CD14-positive monocyte (primary cell): ENCODE measurements at regions not wholly inside any gene's neighbourhood (a gene's known extent, or its start where the extent isn't known, plus 50 kb on each side); places are given as distances from the start of the nearest gene placed in this dataset.

Experiments
- DNase-seq, 3 donors: peaks; one replicate each; pipeline ENCODE4 v3.0.0-alpha.2; 2011 to 2022
- H2AFZ ChIP-seq: 2 replicates; pipeline ENCODE4 v1.6.0; 2012; ENCODE audit warnings: mild to moderate bottlenecking, low read depth, low read length, inconsistent platforms; ENCODE audit not compliant: insufficient read depth, poor library complexity, severe bottlenecking
- H3K27ac ChIP-seq, 2 donors: 1 replicate in 1 of 2; 2 replicates in 1 of 2; pipeline ENCODE4 v1.5.1; 2012 to 2013; ENCODE audit warnings: low read length in 2 of 2, control low read depth in 1 of 2, inconsistent platforms in 1 of 2, low read depth in 1 of 2, mild to moderate bottlenecking in 1 of 2
- H3K27me3 ChIP-seq, 2 donors: one replicate each; pipeline versions ENCODE4 v1.6.0 to v1.6.1; 2011 to 2013; ENCODE audit warnings: low read length in 2 of 2; ENCODE audit not compliant: control insufficient read depth in 2 of 2, insufficient read depth in 2 of 2
- H3K36me3 ChIP-seq, 2 donors: replicated peaks in 1 of 2; 1 replicate in 1 of 2; 2 replicates in 1 of 2; pipeline versions ENCODE4 v1.5.1 to v1.6.1; 2012 to 2013; ENCODE audit warnings: low read length in 2 of 2, control low read depth in 1 of 2, inconsistent platforms in 1 of 2, mild to moderate bottlenecking in 1 of 2; ENCODE audit not compliant: insufficient read depth in 2 of 2, control insufficient read depth in 1 of 2
- H3K4me1 ChIP-seq, 2 donors: 1 replicate in 1 of 2; 2 replicates in 1 of 2; pipeline versions ENCODE4 v1.5.1 to v1.6.1; 2012 to 2013; ENCODE audit warnings: low read length in 2 of 2, control low read depth in 1 of 2, inconsistent platforms in 1 of 2, mild to moderate bottlenecking in 1 of 2, moderate library complexity in 1 of 2; ENCODE audit not compliant: insufficient read depth in 2 of 2, control insufficient read depth in 1 of 2
- H3K4me2 ChIP-seq: replicated peaks from 2 replicates; pipeline ENCODE3; 2012; ENCODE audit warnings: low read length, moderate library complexity, mild to moderate bottlenecking; ENCODE audit not compliant: poor library complexity, severe bottlenecking; ENCODE audit errors: extremely low read depth
- H3K4me3 ChIP-seq, 3 experiments: fragments of 200-600 bp in 1 of 3; sonication (generic) in 1 of 3; replicated peaks in 1 of 3; 1 replicate in 2 of 3; 2 replicates in 1 of 3; pipeline ENCODE4 v1.5.1; 2011 to 2013; ENCODE audit warnings: low read length in 3 of 3, mild to moderate bottlenecking in 3 of 3, control low read depth in 2 of 3, low read depth in 2 of 3, inconsistent platforms in 1 of 3, moderate library complexity in 1 of 3
- H3K79me2 ChIP-seq: 2 replicates; pipeline ENCODE4 v1.6.0; 2012; ENCODE audit warnings: mild to moderate bottlenecking, control low read depth, inconsistent platforms, low read length, moderate library complexity; ENCODE audit not compliant: insufficient read depth
- H3K9ac ChIP-seq: 2 replicates; pipeline ENCODE4 v1.6.0; 2017; ENCODE audit warnings: low read length, mild to moderate bottlenecking; ENCODE audit not compliant: insufficient read depth, poor library complexity, severe bottlenecking
- H3K9me3 ChIP-seq, 2 donors: replicated peaks in 1 of 2; 1 replicate in 1 of 2; 2 replicates in 1 of 2; pipeline versions ENCODE4 v1.5.1 to v1.6.1; 2012 to 2013; ENCODE audit warnings: low read length in 2 of 2, control low read depth in 1 of 2; ENCODE audit not compliant: control insufficient read depth in 1 of 2, insufficient read depth in 1 of 2
- H4K20me1 ChIP-seq: 2 replicates; pipeline ENCODE4 v1.6.0; 2012; ENCODE audit warnings: mild to moderate bottlenecking, low read length, control low read depth, moderate library complexity; ENCODE audit not compliant: insufficient read depth
- H3K27ac Mint-ChIP-seq, 7 donors: one replicate each; pipeline ENCODE4 v1.8.0; 2020; ENCODE audit warnings: mild to moderate bottlenecking in 7 of 7, mixed read lengths in 7 of 7, moderate library complexity in 6 of 7, inconsistent platforms in 2 of 7
- H3K27me3 Mint-ChIP-seq, 3 donors: one replicate each; pipeline ENCODE4 v1.8.0; 2021 to 2022; ENCODE audit warnings: low read depth in 3 of 3, mild to moderate bottlenecking in 3 of 3, mixed read lengths in 3 of 3, moderate library complexity in 3 of 3, inconsistent platforms in 1 of 3
- H3K36me3 Mint-ChIP-seq, 2 donors: one replicate each; pipeline ENCODE4 v1.8.0; 2020; ENCODE audit warnings: mixed read lengths in 2 of 2, inconsistent platforms in 1 of 2, mild to moderate bottlenecking in 1 of 2
- H3K4me1 Mint-ChIP-seq: one replicate; pipeline ENCODE4 v1.8.0; 2020; ENCODE audit warnings: mild to moderate bottlenecking, mixed read lengths
- H3K4me3 Mint-ChIP-seq, 2 donors: one replicate each; pipeline ENCODE4 v1.8.0; 2020; ENCODE audit warnings: mild to moderate bottlenecking in 2 of 2, mixed read lengths in 2 of 2, moderate library complexity in 1 of 2
- H3K9me3 Mint-ChIP-seq, 7 donors: one replicate each; pipeline ENCODE4 v1.8.0; 2020 to 2022; ENCODE audit warnings: mixed read lengths in 7 of 7, mild to moderate bottlenecking in 6 of 7, moderate library complexity in 6 of 7, inconsistent platforms in 2 of 7
- CTCF ChIP-seq: fragments of 200-600 bp; IDR thresholded peaks from one replicate; pipeline ENCODE4 v1.8.0; 2022; ENCODE audit warnings: antibody characterized with exemption, mild to moderate bottlenecking
- WGBS: methylation state at CpG from one replicate; pipeline ENCODE4 v1.1.5; 2013; ENCODE audit warnings: missing lambda C conversion rate; ENCODE audit not compliant: insufficient coverage; 5-methylcytosine and 5-hydroxymethylcytosine counted together
- intact Hi-C, 2 donors: fragments of 100-400 bp; cut with micrococcal nuclease; formaldehyde crosslinking; loops; one replicate each; pipeline versions ENCODE4 v1.15.0 to v1.15.1; 2023

GRCh38 chr4:100679926-100680325, 162.1 kb upstream of the EMCN start:
- H3K4me3 Mint-ChIP-seq, result no peak overlapping the region
- no peak for DNase-seq
- Histone ChIP-seq H4K20me1 (no peaks in the 10 kb centered on the region), H3K79me2 (no peaks in the 10 kb centered on the region), H3K27ac (no peak overlapping the region), H2AFZ (no peak overlapping the region), H3K9me3 (peaks cover 0 to 5% of the 10 kb centered on the region in 2 donors), H3K4me3 (no peak overlapping the region), H3K27me3 (no peaks in the 10 kb centered on the region), H3K9ac (no peak overlapping the region), H3K4me1 (no peaks in the 10 kb centered on the region), H3K4me2 (no peak overlapping the region), H3K36me3 (no peaks in the 10 kb centered on the region)
- H3K27me3 Mint-ChIP-seq, result no peaks in the 10 kb centered on the region
- no peaks in the 10 kb centered on the region for H3K36me3 Mint-ChIP-seq
- H3K4me1 Mint-ChIP-seq, result no peaks in the 10 kb centered on the region
- peaks cover 0 to 13% (median 7%) of the 10 kb centered on the region in 7 donors for H3K9me3 Mint-ChIP-seq
- intact Hi-C loops, result no loop called here
- no peak for TF ChIP-seq CTCF
- H3K27ac Mint-ChIP-seq, result no peak overlapping the region
- no CpG with 5 or more reads among the region's 1 CpG for WGBS

- no peak overlapping the region for H3K9ac ChIP-seq
- H3K9me3 ChIP-seq, result no peaks in the 10 kb centered on the region
- no peaks in the 10 kb centered on the region for H3K36me3 ChIP-seq
- no peak for TF ChIP-seq CTCF
- no CpG with 5 or more reads among the region's 3 CpGs for WGBS
- no peaks in the 10 kb centered on the region for H3K27me3 Mint-ChIP-seq
- H3K27ac Mint-ChIP-seq, result no peak overlapping the region
- H3K4me1 ChIP-seq, result no peaks in the 10 kb centered on the region
- no peak for DNase-seq
- H3K4me3 ChIP-seq, result no peak overlapping the region
- H3K9me3 Mint-ChIP-seq, result peaks cover under 1 to 10% (median 4%) of the 10 kb centered on the region in 7 donors
- H3K36me3 Mint-ChIP-seq, result no peaks in the 10 kb centered on the region
- H3K4me1 Mint-ChIP-seq, result no peaks in the 10 kb centered on the region
- no peaks in the 10 kb centered on the region for H4K20me1 ChIP-seq
- H2AFZ ChIP-seq, result no peak overlapping the region
- intact Hi-C loops, result no loop called here
- H3K79me2 ChIP-seq, result no peaks in the 10 kb centered on the region
- no peak overlapping the region for H3K4me2 ChIP-seq
- H3K27me3 ChIP-seq, result no peaks in the 10 kb centered on the region
- H3K27ac ChIP-seq, result no peak overlapping the region
- H3K4me3 Mint-ChIP-seq, result no peak overlapping the region
These were observed 157.2 kb upstream of the EMCN start for GRCh38 chr4:100674976-100675375.
